DMS 273 treated with DMSO at 0.1 percent for 48 hours (cell line): ENCODE measurements at regions not wholly inside any gene's neighbourhood (a gene's known extent, or its start where the extent isn't known, plus 50 kb on each side); places are given as distances from the start of the nearest gene placed in this dataset.
A peak's percentile ranks its signal among the peaks of the same experiment; 100 is the strongest.
"Not testable (repeated sequence)": the region's sequence is repeated elsewhere in the genome, so short reads cannot be mapped to it uniquely, and the experiment has no call there.

Experiments used
- DNase-seq: peaks from one replicate; lab custom pipeline; 2025; lab: John Stamatoyannopoulos, UW

DNA sequence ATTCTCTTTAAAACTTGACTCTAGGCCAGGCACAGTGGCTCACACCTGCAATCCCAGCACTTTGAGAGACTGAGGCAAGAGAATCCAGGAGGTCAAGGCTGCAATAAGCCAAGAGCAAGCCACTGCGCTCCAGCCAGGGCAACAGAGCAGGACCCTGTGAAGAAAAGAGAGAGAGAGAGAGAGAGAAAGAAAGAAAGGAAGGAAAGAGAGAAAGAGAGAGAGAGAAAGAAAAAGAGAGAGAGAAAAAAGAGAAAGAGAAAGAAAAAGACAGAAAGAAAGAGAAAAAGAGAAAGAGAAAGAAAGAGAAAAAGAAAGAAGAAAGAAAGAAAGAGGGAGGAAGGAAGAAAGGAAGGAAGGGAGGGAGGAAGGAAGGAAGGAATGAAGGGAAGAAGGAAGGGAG lies 76.7 kb downstream of the RIN2 start:
- no peak for DNase-seq

DNA sequence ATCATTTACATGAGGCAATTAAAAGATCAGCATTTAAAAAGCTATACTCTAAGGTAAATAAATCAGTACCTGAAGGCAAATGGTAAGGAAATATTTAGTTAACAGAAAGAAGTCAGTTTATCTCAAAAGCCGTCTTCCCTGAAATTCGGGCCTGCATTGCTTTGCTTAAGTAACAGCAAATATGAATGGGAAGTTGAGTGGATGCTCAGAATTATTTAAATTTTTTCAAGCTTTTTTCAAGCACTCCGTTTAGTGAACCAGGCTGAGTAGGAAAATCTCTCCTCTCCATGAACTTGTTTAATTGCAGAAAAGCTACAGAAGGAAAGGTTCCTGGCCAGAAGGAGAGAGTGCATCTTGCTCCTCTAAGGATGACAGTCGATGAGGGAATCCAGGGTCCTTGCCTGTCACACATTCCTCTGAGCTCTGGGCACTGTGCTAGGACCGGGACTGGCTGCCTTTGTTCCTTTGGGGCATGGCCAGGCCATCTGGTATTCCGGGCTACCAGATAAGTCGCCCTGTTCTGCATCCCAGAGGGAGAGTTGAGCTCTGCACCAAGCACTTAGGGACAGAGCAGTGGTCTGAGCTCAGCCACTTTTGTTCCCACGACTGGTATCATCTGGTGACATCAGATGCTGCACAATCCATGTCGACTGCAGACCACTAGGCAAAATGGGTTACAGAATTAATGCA lies 77.6 kb downstream of the RIN2 start:
- no peak for DNase-seq

DNA sequence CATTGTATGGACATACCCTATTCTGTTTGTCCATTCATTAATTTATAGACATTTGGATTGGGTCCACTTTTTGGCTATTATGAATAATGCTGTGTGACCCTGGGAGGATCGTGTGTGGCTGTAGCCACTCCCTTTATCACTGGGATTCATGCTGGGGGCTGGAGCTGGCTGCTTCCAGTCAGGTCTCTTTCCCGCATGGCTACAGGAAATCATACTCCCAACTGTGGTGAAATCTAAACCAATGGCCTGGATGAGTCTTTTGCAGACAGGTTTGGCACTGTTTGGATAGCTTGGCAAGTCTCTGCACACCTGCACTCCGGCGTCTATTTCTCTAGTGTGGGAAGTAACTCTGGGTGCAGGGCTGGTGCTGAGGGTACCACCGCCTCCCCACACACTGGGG lies 80.4 kb downstream of the RIN2 start:
- DNase-seq: no peak

DNA sequence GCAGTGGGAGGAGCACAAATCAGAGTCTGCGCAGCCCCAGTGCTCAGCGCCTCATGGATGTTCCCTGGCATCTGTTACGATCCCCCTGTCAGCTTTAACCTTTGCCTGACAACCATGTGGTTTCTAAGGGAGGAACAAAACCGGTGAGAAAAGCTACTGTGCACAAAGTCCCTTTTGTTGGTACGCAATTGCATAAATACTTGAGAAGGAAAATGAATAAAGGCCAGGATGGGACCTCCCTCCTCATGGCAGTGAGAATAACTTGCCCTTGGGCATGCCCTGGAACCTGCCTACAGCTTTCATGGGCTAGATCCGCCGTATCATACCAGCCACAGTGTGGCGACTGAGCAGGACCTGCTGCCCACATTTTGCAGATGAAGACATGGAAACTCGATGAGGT lies 81.0 kb downstream of the RIN2 start:
- DNase-seq: no peak

DNA sequence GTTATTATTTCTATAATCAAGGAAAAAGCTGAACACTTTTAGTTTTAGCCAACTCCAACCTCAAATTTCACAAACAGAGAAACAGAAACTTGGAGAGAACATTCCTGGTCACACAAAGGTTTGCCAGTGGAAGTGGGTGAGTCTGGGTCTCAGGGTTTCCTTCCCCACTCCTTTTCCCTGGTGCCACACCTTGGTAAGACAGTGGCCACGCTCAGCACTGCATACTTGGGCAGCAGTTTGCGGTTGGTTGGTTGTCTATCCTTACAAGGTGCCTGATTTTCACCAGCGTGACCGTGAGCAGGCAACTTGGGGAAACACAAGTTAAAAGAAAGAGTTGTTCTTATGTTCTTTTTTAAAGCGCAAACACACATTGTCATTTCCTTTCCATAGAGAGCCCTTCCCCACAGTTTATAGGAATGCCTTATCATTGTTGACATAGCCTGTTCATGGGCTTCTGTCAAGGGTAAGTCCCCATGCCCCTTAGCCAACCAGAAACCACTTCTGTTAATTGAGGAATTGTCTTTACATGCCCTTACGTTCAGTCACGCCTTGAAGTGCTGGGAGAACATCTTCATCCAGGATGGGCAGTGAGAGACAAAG lies 82.2 kb downstream of the RIN2 start:
- no peak for DNase-seq

DNA sequence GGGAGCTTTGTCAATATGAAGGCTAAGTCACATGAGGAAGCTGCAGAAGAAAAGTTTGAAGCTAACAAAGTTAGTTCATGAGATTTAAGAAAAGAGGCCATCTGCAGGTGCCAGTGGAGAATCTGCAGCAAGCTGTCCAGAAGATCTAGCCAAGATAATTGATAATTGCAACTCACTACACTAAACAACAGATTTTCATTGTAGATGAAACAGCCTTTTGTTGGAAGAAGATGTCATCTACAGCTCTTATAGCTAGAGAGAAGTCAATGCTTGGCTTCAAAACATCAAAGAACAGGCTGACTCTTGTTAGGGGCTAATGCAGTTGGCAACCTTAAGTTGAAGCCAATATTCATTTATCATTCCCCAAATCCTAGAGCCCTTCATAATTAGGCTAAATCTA lies 83.7 kb downstream of the RIN2 start:
- no peak for DNase-seq

DNA sequence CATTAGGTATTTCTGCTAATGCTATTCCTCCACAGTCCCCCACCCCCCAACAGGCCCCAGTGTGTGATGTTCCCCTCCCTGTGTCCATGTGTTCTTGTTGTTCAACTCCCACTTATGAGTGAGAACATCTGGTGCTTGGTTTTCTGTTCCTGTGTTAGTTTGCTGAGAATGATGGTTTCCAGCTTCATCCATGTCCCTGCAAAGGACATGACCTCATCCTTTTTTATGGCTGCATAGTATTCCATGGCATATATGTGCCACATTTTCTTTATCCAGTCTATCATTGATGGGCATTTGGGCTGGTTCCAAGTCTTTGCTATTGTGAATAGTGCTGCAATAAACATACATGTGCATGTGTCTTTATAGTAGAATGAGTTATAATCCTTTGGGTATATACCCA lies 86.8 kb downstream of the RIN2 start:
- DNase-seq: not testable (repeated sequence)

DNA sequence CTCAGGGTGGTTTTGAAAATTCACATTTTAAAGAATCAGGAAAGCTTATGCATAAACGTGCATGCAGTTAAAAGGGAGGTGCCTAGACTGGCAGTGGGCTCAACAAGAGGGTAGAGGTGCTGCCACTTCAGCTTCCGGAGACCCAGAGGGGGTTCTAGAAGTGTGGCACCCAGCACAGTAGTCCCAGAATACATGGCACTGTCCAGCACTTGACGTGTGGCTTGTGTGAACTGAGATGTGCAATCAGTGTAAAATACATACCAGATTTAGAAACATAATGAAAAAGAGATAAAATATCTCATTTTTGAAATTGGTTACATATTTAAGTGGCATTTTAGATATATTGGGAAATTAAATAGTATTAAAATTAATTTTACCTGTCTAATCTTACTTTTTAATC lies 89.3 kb downstream of the RIN2 start:
- DNase-seq: no peak

DNA sequence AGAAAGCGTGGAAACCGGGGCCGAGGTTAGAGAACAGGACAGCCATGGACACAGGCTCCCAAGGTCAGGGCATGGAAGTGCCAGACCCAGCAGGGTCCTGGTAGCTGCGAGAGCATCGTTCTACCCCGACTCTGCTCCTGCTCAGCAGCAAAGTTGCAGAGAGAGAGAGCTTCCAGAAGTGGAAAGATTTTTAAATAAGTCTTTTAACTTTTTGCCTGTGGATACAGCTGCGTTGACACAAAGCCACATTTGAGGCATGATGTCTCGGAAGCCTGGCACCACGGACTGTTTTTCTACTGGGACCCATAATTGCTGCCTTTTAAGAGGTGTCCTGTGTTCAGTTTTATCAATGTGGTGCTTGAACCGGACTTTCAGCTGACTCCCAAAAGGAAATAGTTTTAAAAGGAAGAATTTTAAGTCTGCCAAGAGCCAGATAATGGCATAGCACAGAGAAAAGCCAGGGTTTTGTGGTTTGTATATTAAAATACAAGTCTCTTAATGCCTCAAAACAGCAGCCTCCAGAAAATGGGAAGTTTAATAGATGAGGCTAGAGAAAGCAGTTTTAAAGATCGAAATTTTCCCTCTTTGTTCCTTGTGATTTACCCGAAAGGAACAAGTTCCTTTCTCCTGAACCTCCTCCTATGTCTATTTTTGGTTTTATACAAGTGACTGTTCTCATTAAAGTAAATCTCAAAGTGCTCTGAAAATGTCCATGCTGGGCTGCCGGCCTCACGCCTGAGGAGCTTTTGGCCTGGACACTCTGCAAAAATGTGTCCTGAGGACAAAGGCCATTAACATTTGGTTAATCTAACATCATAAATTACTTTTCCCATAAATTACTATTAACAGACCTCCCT lies 91.5 kb downstream of the RIN2 start:
- DNase-seq: no peak

DNA sequence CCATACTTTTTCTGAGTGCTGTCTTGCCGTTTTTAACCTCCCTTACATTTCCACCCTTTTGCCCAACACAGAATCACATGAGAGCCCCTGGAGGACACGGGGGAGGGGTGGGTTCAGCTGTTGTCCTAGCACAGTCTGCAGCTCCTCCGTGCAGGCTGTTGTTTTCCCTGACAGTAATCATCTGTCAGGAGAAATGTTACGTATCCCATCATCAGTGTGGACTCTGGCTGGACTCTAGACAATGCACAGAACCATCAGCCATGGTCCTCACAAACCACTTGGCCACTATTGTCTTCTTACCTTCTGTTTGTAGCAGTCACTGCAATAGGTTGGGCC lies 92.1 kb downstream of the RIN2 start:
- no peak for DNase-seq

DNA sequence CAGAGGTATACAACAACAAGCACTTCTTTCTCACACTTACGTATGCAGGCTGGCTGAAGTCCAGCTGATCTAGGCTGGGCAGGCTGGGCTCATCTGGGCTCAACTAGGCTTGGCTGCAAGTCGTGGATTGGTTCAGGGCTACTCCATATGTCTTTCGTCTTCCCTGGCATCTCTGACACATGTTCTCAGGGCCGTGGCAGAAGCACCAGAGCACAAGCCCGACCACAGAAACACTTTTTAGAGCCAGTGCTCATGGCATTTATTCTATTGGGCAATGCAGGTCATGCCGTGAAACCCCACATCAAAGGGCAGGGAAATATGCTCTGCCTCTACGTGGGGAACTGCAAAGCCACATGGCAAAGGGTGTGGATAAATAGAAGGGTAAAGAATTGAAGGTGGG lies 93.8 kb downstream of the RIN2 start:
- peak; percentile 62 for DNase-seq

DNA sequence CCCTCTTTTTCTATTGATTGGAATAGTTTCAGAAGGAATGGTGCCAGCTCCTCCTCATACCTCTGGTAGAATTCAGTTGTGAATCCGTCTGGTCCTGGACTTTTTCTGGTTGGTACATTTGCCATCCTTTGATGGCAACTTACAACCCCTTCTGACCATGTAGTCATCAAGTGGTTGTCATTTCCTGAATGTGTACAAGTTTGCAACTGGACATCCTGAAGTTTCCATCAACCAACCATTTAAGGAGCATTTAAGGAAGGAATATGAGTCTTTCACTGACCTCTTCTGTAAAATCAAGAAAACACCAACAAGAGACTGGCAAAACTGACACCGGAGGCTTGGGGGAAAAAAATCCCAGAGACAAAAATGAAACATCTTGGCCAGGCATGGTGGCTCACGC lies 97.4 kb downstream of the RIN2 start:
- DNase-seq: no peak

DNA sequence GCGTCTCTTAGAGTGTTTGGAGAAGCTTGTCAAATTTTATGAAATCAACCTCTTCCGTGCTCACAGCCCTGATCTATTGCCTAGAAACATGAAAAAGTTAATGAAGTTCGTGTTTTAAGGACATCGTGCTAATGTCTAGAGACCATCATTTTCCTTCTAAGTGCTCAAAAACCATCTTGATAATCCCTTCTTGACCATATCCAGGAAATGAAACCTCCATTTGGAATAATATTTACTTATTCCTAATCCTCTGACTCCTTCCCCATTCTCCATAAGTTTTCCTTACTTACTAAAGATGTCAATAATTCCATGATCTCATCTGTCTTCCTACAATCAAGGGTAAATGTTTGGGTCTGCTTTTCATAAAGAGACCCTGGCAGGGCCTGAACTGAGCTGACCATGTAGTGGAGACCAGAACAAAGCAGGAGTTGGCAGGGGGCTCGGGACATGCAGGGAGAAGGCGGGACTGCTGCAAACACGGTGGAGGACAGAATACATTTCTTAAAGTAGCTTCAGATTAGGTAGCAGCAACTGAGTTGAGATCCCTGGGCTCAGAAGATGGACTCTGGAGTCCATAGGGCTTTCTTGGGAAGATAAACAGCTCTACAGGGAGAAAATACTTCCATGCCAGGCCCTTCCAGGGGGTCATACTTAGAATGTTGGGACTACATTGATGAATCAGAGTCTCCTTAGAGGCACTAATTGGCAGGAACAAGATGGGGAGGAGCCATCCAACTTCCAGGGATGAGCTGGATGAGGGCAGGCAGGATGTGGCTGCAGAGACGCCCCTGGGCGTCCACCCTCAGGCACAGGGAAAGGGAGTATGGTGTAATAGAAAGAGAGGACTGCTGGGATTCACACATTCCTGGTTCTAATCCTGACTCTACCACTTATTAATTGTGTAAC lies 100.7 kb downstream of the RIN2 start:
- DNase-seq: no peak

DNA sequence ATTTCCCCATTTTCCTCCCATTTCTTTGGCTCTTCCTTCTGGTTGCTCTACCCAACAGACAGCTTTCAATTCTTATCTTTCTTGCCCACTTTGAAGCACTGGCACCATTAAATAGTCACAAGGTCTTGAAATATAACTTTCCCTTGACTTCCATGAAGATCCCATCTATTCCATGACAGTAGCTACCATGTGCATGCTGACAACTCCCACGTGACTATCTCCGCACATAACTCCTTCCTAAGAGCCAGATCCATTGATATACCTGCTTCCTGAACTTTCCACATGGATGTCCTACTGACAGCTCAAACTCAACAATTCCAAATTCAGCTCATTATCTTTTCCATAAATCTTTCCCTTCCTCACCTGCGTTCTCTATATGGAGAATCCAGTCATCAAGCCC lies 101.4 kb downstream of the RIN2 start:
- no peak for DNase-seq

DNA sequence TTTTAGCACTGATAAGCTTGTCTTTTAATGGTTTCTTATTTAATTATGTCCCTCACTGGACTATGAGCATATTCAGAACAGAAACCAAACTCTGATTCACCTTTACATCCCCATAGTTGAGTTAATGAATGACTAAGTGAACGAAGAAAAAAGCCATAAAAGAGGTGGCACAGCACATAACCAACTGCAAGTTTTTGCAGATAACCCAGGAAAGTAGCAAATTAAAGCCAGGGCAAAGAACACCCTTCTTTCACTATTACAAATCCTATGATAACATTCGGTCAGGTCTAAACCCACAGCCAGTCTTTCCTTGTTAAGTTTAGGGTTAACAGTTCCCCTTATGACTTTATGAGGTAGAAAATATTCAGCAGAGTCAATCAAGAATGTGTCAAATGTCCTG lies 102.7 kb downstream of the RIN2 start:
- no peak for DNase-seq

DNA sequence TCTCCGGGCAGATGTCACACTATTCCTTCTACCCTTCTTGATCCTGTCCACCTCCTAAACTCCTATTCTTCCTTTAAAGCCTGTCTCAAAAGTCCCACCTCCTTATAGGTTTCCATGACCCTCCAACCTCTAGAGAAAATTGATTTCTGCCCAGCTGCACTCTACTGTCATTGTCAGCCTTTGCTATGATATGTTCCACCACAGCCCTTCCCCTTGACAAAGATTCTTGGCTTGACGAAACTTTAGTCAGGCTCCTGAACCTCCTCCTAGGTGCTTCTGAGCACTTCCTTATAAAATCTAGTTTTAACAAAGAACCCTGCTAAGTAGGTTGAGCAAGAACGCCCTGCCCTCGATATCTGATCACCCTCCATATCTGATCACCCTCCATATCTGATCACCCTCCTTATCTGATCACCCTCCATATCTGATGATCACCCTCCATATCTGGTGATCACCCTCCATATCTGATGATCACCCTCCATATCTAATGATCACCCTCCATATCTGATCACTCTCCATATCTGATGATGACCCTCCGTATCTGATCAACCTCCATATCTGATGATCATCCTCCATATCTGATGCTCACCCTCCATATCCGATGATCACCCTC lies 103.2 kb downstream of the RIN2 start:
- DNase-seq: no peak

DNA sequence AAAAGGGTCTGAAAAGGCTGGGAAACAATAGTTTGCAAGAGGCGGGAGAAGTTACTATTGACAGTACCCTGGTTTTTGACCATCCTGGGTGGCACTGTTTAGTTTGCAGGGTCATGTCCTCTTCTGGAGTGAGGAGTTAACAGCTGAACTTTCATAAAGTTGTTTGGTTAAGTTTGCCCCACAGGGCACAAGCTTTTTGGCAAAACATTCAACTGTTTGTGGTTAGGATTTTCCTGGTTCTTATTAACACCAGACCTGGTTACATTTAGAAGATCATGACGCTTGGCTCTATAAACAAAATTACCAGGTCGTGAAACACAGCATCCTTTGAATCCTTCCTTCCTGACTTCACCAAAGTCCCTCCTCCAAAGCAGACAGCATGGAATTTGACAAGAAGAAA lies 106.1 kb downstream of the RIN2 start:
- DNase-seq: no peak

DNA sequence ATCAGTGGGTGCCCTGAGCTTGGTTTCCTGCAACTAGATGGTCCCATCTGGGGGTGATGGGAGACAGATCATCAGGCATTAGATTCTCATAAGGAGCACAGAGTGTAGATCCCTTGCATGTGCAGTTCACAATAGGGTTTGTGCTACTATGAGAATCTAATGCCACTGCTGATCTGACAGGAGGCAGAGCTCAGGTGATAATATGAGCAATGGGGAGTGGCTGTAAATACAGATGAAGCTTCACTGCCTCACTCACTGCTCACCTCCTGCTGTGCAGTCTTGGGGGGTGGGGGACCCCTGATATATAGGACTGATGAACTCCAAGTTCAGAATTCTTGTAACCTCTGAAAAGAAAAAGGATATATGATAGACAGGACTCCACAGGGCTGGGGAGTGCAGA lies 108.0 kb downstream of the RIN2 start:
- DNase-seq: no peak

DNA sequence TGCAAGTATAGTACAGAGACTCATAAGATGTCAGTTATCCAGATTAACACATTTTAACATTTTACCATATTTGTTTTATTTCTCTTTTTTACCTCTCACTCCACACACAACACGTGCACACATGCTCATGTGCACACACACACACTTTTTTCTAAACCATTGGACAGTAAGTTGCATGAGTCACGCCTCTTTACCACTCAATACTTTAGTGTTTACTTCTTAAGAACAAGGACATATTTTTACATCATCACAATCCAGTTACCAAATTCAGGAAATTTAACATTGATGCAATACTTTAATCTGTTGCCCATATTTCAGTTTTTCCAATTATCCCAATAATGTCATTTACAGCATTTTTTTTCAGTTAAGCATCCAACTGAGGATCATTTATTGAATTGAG lies 109.0 kb downstream of the RIN2 start:
- no peak for DNase-seq

DNA sequence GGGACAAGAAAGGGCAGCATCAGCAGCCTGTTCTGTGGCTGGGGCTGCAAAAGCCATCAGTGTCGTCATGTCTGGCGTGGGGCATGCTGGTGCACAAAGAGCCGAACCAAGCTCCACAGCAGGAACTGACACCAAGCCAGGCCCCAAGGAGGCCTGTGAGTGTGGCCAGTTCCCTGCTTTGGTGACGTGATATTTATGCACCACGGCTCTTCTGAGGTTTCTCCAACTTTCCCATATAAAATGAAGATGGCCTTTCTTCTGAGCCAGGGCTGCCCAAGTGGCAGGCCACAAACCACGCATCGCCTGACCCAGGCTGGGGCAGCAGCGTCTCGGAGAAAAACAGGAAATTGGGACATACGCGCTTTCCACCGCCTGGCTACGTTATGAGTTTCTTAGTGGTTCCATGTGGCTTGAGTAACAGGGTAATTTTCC lies 109.9 kb downstream of the RIN2 start:
- DNase-seq: no peak

DNA sequence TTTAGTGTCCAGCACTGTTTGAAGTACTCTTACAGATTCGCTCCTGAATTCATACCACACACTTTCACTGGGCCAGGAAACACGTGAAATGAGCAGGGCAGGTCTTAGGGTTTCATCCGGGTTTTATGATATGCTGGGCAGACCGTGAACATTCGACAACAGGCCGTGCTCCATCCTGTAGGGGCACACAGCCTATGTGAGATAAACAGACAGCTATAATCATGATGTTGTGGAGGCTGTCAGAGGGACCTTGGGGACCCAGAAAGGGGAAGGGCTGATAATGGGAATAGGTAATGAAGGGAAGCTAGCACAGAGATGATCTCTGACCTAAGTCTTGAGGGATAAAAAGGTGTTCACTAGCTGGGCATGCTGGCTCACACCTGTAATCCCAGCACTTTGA lies 110.4 kb downstream of the RIN2 start:
- DNase-seq: no peak

DNA sequence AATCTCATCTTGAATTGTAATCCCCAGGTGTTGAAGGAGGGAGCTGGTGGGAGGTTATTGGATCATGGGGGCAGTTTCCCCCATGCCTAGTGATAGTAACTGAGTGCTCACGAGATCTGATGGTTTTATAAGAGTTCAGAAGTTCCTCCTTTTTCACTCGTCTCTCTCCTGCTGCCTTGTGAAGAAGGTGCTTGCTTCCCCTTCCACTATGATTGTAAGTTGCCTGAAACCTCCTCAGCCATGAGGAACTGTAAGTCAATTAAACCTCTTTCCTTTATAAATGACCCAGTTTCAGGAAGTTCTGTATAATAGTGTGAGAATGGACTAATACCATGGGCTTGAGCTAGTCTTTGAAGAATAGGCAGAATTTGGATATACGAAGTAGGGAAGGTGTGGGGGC lies 113.9 kb downstream of the RIN2 start:
- no peak for DNase-seq
